ENCODE measurements at regions not wholly inside any gene's neighbourhood (a gene's known extent, or its start where the extent isn't known, plus 50 kb on each side); places are given as distances from the start of the nearest gene placed in this dataset.

- intact Hi-C loops (cut with DNase I): no loop called here
- H3K9me3 ChIP-seq (ENCODE audit: control insufficient read depth, low read length): no peaks in the 10 kb centered on the region
- no peak for ATAC-seq
- H3K4me3 ChIP-seq (ENCODE audit: low read length): no peak overlapping the region
- 78% methylated on average over 4 of the region's 4 CpGs for WGBS
- no peak overlapping the region for H3K27ac ChIP-seq (ENCODE audit: low read length)
- no peak for DNase-seq
- H3K4me1 ChIP-seq (ENCODE audit: control insufficient read depth, insufficient read depth, low read length): no peaks in the 10 kb centered on the region
- no peaks in the 10 kb centered on the region for H3K27me3 ChIP-seq (ENCODE audit: control insufficient read depth, insufficient read depth)
Measured at GRCh38 chr7:36072620-36073019, 80.4 kb upstream of the EEPD1 start.

DNA sequence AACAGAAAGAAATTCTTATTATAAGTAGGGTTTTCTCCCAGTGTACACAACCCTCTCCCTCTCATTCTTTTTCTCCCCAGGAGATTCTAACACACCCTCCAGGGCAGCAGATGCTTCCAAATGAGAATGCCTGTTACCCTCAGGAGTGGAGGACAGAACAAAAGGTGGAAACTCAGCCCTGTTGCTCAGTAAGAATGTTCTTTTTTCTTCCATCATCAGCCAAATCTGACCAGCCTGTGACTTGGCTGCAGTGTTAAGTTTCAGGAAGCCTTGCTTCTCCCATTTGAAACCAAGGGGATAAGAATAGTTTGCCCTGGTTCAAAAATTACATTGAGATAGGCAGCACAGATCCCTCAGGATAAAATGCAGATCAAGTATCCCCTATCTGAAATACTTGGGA is 77.5 kb upstream of the EEPD1 start:
- H3K9me3 ChIP-seq (ENCODE audit: control insufficient read depth, low read length): no peaks in the 10 kb centered on the region
- no peak overlapping the region for H3K27ac ChIP-seq (ENCODE audit: low read length)
- no peaks in the 10 kb centered on the region for H3K4me1 ChIP-seq (ENCODE audit: control insufficient read depth, insufficient read depth, low read length)
- peak in 1 of 2 donors; percentile 30 for ATAC-seq
- intact Hi-C loops (cut with DNase I): no loop called here
- no peak overlapping the region for H3K4me3 ChIP-seq (ENCODE audit: low read length)
- DNase-seq: no peak
- no peaks in the 10 kb centered on the region for H3K27me3 ChIP-seq (ENCODE audit: control insufficient read depth, insufficient read depth)

DNA sequence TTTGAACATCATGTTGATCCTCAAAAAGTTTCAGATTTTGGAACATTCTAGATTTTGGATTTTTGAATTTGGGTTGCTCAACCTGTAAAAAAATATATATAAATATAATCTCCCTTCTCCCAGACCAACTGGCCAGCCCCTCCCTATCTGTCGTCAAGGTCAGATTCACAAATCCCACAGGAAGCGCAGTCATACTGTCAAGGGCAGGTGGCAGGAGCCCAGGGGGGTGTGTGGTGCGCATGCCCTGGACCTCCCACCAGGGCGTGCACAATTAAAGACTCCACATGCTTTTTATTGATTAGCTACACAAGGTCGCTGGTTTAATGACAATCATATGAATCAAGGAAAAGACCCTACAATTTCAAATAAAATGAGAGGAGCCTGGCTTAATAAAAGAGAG is 77.0 kb upstream of the EEPD1 start:
- Histone ChIP-seq H3K27me3 (ENCODE audit: control insufficient read depth, insufficient read depth) (no peaks in the 10 kb centered on the region), H3K9me3 (ENCODE audit: control insufficient read depth, low read length) (no peaks in the 10 kb centered on the region), H3K4me3 (ENCODE audit: low read length) (no peak overlapping the region), H3K27ac (ENCODE audit: low read length) (no peak overlapping the region), H3K4me1 (ENCODE audit: control insufficient read depth, insufficient read depth, low read length) (no peaks in the 10 kb centered on the region)
- intact Hi-C loops (cut with DNase I): no loop called here
- WGBS: 64% methylated on average over 5 of the region's 5 CpGs
- peak in 1 of 2 donors; percentile 78 for ATAC-seq
- DNase-seq: no peak

DNA sequence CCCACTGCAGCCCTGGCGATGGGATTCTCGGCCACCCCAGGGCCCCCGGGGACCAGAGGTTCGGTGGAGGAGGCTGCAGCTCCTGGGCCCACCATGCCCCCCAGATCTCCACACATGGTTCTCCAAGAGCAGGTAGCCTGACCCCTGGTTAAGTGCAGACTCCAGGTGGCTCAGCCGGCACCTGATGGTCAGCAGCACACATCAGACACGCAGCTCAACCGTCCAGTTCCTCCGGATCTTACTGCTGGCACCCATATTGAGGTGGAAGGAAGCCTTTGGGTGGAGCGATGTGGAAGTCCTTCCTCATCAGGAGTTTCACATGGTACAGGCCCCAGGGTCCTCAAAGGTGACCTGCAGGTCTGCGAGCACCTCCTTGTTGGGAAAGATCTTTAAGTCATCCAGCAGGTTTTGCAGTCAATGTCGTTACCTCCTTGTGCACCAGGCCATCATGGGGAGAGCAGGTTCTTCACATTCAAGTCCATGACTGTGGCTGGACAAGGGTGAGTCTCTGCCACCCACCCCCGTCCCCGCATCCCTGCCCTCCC is 74.2 kb upstream of the EEPD1 start:
- 90% methylated on average over 13 of the region's 13 CpGs for WGBS
- DNase-seq: no peak
- H3K9me3 ChIP-seq (ENCODE audit: control insufficient read depth, low read length): no peaks in the 10 kb centered on the region
- no peak overlapping the region for H3K27ac ChIP-seq (ENCODE audit: low read length)
- H3K4me3 ChIP-seq (ENCODE audit: low read length): no peak overlapping the region
- H3K27me3 ChIP-seq (ENCODE audit: control insufficient read depth, insufficient read depth): no peaks in the 10 kb centered on the region
- no peaks in the 10 kb centered on the region for H3K4me1 ChIP-seq (ENCODE audit: control insufficient read depth, insufficient read depth, low read length)
- ATAC-seq: no peak
- intact Hi-C loops (cut with DNase I): no loop called here

GRCh38 chr7:36079446-36080025 is 73.5 kb upstream of the EEPD1 start:
- Histone ChIP-seq H3K27me3 (ENCODE audit: control insufficient read depth, insufficient read depth) (no peaks in the 10 kb centered on the region), H3K9me3 (ENCODE audit: control insufficient read depth, low read length) (no peaks in the 10 kb centered on the region), H3K27ac (ENCODE audit: low read length) (no peak overlapping the region), H3K4me1 (ENCODE audit: control insufficient read depth, insufficient read depth, low read length) (no peaks in the 10 kb centered on the region), H3K4me3 (ENCODE audit: low read length) (no peak overlapping the region)
- no peak for ATAC-seq
- no peak for DNase-seq
- WGBS: 85% methylated on average over 5 of the region's 5 CpGs
- intact Hi-C loops (cut with DNase I): no loop called here

DNA sequence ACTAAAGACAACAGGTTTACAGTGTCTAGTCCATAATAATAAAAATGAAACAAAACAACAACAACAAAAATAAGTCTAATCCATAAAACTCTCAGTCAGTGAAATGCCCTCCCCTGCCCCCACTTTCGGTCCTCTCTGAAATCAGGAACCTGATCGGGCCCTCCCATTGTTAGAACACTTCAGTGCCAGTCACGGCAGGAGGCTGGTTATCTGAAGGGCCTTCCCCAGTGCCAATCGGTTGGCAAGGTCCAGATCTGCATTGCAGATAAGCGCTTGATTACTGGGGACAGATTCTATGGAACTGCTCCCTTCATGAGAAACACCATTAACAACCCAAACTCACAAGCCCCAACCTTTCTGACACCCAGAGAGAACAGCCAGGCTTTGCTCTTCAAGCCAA is 72.2 kb upstream of the EEPD1 start:
- WGBS: 87% methylated on average over 5 of the region's 5 CpGs
- no peaks in the 10 kb centered on the region for H3K4me1 ChIP-seq (ENCODE audit: control insufficient read depth, insufficient read depth, low read length)
- intact Hi-C loops (cut with DNase I): no loop called here

DNA sequence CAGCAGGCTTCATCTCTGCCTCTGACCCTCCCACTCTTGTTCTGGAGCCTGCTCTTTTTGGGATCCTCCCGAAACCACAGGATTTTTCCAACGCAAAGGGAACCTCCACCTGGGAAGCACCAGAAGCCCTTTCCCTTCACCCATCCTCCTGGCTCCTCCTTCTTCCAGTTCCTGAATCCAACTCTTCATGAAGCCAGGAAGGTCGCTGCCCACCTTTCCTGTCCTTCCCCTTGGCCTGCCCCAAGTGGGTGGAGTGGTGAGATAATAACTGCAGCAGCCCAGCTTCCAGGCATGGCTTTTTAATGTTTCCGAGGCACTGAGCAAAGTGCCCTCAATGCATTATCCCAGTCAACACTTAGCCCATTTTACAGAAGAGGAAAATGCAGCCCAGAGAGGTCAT is 70.8 kb upstream of the EEPD1 start:
- H3K27ac ChIP-seq (ENCODE audit: low read length): no peak overlapping the region
- H3K27me3 ChIP-seq (ENCODE audit: control insufficient read depth, insufficient read depth): no peaks in the 10 kb centered on the region
- no peak overlapping the region for H3K4me3 ChIP-seq (ENCODE audit: low read length)
- no peaks in the 10 kb centered on the region for H3K9me3 ChIP-seq (ENCODE audit: control insufficient read depth, low read length)
- ATAC-seq: peak in 1 of 2 donors; percentile 74
- intact Hi-C loops (cut with DNase I): no loop called here
- 74% methylated on average over 4 of the region's 4 CpGs for WGBS
- peak in 2 of 3 donors; percentile 24 to 55 for DNase-seq
- H3K4me1 ChIP-seq (ENCODE audit: control insufficient read depth, insufficient read depth, low read length): no peaks in the 10 kb centered on the region

More for the DNA sequence above, 72.2 kb upstream of the EEPD1 start:
- ATAC-seq (no peak), DNase-seq (no peak)
- no peak overlapping the region for H3K4me3 ChIP-seq (ENCODE audit: low read length)
- H3K27me3 ChIP-seq (ENCODE audit: control insufficient read depth, insufficient read depth): no peaks in the 10 kb centered on the region
- no peaks in the 10 kb centered on the region for H3K9me3 ChIP-seq (ENCODE audit: control insufficient read depth, low read length)
- H3K27ac ChIP-seq (ENCODE audit: low read length): no peak overlapping the region

- DNase-seq (no peak), ATAC-seq (no peak)
- Histone ChIP-seq H3K4me1 (ENCODE audit: control insufficient read depth, insufficient read depth, low read length) (no peaks in the 10 kb centered on the region), H3K27ac (ENCODE audit: low read length) (no peak overlapping the region), H3K27me3 (ENCODE audit: control insufficient read depth, insufficient read depth) (no peaks in the 10 kb centered on the region), H3K4me3 (ENCODE audit: low read length) (no peak overlapping the region), H3K9me3 (ENCODE audit: control insufficient read depth, low read length) (no peaks in the 10 kb centered on the region)
- intact Hi-C loops (cut with DNase I): no loop called here
- 89% methylated on average over 5 of the region's 5 CpGs for WGBS
Measured at GRCh38 chr7:36082910-36083309, 70.1 kb upstream of the EEPD1 start.

GRCh38 chr7:36083626-36084380 is 69.3 kb upstream of the EEPD1 start:
- no peak overlapping the region for H3K4me3 ChIP-seq (ENCODE audit: low read length)
- intact Hi-C loops (cut with DNase I): no loop called here
- H3K27ac ChIP-seq (ENCODE audit: low read length): no peak overlapping the region
- H3K4me1 ChIP-seq (ENCODE audit: control insufficient read depth, insufficient read depth, low read length): no peaks in the 10 kb centered on the region
- H3K9me3 ChIP-seq (ENCODE audit: control insufficient read depth, low read length): no peaks in the 10 kb centered on the region
- ATAC-seq (no peak), DNase-seq (no peak)
- 83% methylated on average over 12 of the region's 12 CpGs for WGBS
- H3K27me3 ChIP-seq (ENCODE audit: control insufficient read depth, insufficient read depth): no peaks in the 10 kb centered on the region

DNA sequence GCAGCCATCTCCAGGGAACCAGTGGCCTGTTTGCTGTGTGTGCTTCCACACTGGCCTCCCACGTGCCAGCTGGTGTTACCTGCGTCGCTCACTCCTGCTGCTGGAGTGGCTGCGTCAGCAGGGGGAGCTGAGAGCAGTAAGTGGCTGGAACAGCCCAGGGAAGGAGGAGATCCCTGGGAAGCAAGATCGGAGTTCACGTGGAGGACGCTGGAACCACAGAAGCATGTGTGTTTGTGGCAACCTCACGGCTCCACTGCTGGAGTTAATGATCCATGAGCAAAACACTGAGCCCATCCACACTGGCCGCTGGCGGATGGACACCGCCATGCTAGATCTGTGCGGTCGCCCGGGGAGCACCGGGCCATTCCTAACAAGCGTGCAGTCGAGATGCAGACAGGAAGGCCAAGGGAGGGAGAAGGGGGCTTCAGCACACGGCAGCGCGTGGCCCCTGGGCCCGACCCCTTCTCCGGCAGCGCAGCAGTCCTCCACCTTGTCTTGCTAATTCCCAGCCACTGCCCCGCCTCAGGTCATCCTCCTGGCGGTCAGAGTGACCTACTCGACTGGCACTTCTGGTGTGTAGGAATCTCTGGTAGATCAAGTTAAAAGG is 68.5 kb upstream of the EEPD1 start:
- Histone ChIP-seq H3K4me1 (ENCODE audit: control insufficient read depth, insufficient read depth, low read length) (no peaks in the 10 kb centered on the region), H3K27me3 (ENCODE audit: control insufficient read depth, insufficient read depth) (no peaks in the 10 kb centered on the region), H3K27ac (ENCODE audit: low read length) (no peak overlapping the region), H3K4me3 (ENCODE audit: low read length) (no peak overlapping the region), H3K9me3 (ENCODE audit: control insufficient read depth, low read length) (no peaks in the 10 kb centered on the region)
- peak; percentile 48 to 64 for ATAC-seq
- WGBS: 79% methylated on average over 26 of the region's 26 CpGs
- intact Hi-C loops (cut with DNase I): no loop called here
- DNase-seq: peak; percentile 28 to 65 (median 58)

DNA sequence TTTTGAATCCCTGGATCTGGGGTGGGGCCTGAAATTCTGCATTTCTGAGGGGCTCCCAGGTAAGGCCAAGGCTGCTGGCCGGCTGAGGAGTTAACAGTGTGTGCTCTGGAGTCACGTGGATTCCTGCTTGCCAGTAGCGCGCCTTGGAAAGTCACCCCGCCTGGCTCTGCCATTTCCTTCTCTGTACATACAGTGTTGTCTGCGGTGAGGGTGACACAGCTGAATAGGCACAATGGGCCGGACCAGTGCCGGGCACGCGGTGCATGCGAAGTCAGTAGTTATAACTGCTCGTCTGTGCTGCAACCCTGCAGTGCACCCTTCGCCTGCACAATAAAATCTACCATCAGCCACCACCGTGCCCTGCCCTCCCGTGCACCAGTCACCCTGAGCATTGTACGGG is 68.0 kb upstream of the EEPD1 start:
- ATAC-seq: no peak
- no peak overlapping the region for H3K27ac ChIP-seq (ENCODE audit: low read length)
- H3K27me3 ChIP-seq (ENCODE audit: control insufficient read depth, insufficient read depth): no peaks in the 10 kb centered on the region
- intact Hi-C loops (cut with DNase I): no loop called here
- no peak overlapping the region for H3K4me3 ChIP-seq (ENCODE audit: low read length)
- H3K4me1 ChIP-seq (ENCODE audit: control insufficient read depth, insufficient read depth, low read length): no peaks in the 10 kb centered on the region
- H3K9me3 ChIP-seq (ENCODE audit: control insufficient read depth, low read length): no peaks in the 10 kb centered on the region
- DNase-seq: peak in 1 of 3 donors; percentile 35
- whole genome bisulfite sequencing: 94% methylated on average over 16 of the region's 16 CpGs
